SJCRH30 (cell line): ENCODE measurements at regions not wholly inside any gene's neighbourhood (a gene's known extent, or its start where the extent isn't known, plus 50 kb on each side); places are given as distances from the start of the nearest gene placed in this dataset.

ENCODE experiments used
- DNase-seq, 2 experiments: peaks; one replicate each; pipeline ENCODE4 v3.0.0-alpha.2; 2015 to 2020
- H3K27ac ChIP-seq: fragments of 250-450 bp; sonication (Bioruptor Pico); 2 replicates; pipeline ENCODE4 v1.5.1; 2020; ENCODE audit warnings: mild to moderate bottlenecking, moderate library complexity
- H3K27me3 ChIP-seq: fragments of 250-450 bp; sonication (Bioruptor Pico); 2 replicates; pipeline ENCODE4 v1.5.1; 2020; ENCODE audit warnings: mild to moderate bottlenecking, moderate library complexity
- H3K36me3 ChIP-seq: fragments of 250-450 bp; sonication (Bioruptor Pico); 2 replicates; pipeline ENCODE4 v1.5.1; 2020; ENCODE audit warnings: mild to moderate bottlenecking, moderate library complexity
- H3K4me1 ChIP-seq: fragments of 250-450 bp; sonication (Bioruptor Pico); 2 replicates; pipeline ENCODE4 v1.5.1; 2020; ENCODE audit warnings: mild to moderate bottlenecking, moderate library complexity
- H3K4me3 ChIP-seq: fragments of 250-450 bp; sonication (Bioruptor Pico); 2 replicates; pipeline ENCODE4 v1.5.1; 2020; ENCODE audit warnings: mild to moderate bottlenecking, moderate library complexity
- H3K9me3 ChIP-seq: fragments of 250-450 bp; sonication (Bioruptor Pico); replicated peaks from 2 replicates; pipeline ENCODE4 v1.5.1; 2020; ENCODE audit warnings: mild to moderate bottlenecking, moderate library complexity

GRCh38 chr1:226816576-226816975 is 53.8 kb upstream of the PSEN2 start:
- DNase-seq, result no peak
- Histone ChIP-seq H3K27ac (no peak overlapping the region), H3K36me3 (no peaks in the 10 kb centered on the region)

GRCh38 chr1:226814751-226815537 is 55.5 kb upstream of the PSEN2 start:
- Histone ChIP-seq H3K36me3 (no peaks in the 10 kb centered on the region), H3K4me1 (peaks cover 52% of the 10 kb centered on the region), H3K27me3 (no peaks in the 10 kb centered on the region), H3K9me3 (no peaks in the 10 kb centered on the region; the same call in 1 of the 2 replicates), H3K4me3 (no peak overlapping the region), H3K27ac (peak overlapping the region; percentile 68)
- DNase-seq, result peak; percentile 86 to 93

More at GRCh38 chr1:226816576-226816975, 53.8 kb upstream of the PSEN2 start:
- H3K4me3 ChIP-seq, result no peak overlapping the region
- H3K4me1 ChIP-seq, result peaks cover 53% of the 10 kb centered on the region
- no peaks in the 10 kb centered on the region; the same call in 1 of the 2 replicates for H3K9me3 ChIP-seq
- H3K27me3 ChIP-seq, result no peaks in the 10 kb centered on the region

DNA sequence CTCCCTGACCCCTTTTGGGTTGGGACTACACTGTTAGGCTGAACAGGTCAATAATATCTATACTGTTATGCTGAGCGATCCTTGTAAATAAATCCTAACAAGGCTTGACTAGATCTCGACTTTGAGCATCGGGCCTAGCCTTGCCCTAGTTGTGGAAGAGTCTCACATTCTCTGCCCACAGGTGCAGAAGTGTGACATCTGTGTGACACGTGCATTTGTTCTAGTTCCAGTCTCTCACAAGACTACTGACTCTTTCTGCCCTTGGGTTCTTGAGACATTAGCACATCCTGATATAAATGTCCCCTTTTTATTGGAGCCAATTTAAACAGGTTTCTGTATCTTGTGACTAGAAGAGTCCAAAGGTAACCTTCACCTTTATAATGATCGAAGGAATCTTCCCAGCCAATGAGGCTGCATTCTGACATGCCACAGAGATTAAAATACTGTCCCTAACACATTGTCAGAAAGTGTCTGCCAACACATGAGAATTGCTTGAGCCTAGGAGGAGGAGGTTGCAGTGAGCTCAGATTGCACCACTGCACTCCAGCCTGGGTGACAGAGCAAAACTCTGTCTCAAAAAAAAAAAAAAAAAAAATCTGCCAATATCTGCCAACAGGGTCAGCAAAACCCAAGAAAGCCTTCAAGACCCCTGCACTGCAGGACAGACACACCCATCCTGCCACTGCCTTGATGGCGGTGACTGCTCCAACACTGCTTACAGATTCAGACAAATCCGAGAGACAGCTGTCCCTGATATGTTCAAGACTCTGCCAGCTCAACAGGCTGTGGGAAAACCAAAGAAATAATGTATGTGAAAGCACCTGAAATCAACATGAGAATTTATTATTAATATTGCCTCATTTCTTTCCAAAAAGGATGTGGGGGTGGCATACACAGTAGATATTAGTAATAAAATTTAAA is 56.5 kb upstream of the PSEN2 start:
- peak overlapping the region; percentile 68 for H3K27ac ChIP-seq
- no peaks in the 10 kb centered on the region; the same call in 1 of the 2 replicates for H3K9me3 ChIP-seq
- no peaks in the 10 kb centered on the region for H3K36me3 ChIP-seq
- peak; percentile 53 to 73 for DNase-seq
- H3K4me3 ChIP-seq, result no peak overlapping the region
- peaks cover 62% of the 10 kb centered on the region for H3K4me1 ChIP-seq
- H3K27me3 ChIP-seq, result no peaks in the 10 kb centered on the region

DNA sequence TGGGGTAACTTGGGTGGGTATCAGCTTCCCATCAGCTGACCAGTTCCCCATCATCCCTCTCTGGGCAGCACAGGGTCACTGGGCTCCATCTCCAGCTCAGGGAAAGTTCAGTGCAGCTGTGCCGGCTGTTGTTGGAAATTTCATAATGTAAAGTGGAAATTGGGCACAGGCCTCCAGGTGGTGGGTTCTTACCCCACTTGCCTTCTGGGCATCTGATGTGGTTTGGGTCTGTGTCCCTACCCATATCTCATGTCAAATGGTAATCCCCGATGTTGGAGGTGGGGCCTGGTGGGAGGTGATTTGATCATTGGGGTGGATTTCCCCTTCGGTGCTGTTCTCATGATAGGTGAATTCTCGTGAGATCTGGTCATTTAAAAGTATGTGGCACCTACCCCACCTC is 59.7 kb upstream of the PSEN2 start:
- Histone ChIP-seq H3K4me3 (no peak overlapping the region), H3K27me3 (no peaks in the 10 kb centered on the region), H3K27ac (peak overlapping the region; percentile 97), H3K4me1 (peaks cover 76% of the 10 kb centered on the region), H3K36me3 (no peaks in the 10 kb centered on the region), H3K9me3 (no peaks in the 10 kb centered on the region)
- peak; percentile 88 to 92 for DNase-seq

DNA sequence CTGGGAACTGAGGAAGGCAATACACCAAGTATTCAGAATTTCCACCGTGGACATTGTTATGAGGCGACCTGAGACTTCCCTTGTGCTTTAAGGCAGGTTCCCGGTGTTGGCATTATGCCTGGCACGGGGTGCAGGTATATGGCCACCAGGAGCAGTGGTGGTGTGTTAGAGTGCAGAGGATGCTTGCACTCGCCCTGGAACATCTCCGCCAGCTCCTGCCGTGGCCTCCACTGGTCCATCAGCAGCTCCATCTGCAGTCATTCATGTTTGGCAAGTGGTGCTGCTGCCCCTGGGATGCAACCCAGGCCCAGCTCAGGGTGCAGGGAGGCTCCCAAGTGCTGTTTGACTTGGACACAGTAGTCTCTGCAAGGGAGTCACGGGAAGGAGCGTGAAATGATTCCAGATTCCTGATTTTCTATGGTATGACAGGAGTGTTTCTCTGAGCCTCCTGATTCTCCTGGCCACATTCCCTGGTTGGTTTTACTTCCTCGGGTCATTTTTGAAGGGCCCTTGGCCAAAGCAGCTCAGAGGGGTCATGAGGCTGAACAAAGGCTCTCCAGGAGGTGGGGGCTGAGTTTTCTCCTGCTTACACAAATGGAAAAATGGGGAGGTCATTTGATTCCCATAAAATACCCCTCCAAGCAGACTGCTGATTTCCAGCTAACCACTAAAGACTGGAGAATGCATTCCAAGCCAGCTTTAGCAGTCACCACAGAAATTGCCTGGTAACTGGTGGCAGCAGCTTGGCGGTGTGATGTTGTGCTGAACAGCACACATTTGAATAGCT is 60.4 kb upstream of the PSEN2 start:
- H3K9me3 ChIP-seq, result no peaks in the 10 kb centered on the region
- peaks cover 75% of the 10 kb centered on the region for H3K4me1 ChIP-seq
- no peak overlapping the region for H3K4me3 ChIP-seq
- peak; percentile 94 to 98 for DNase-seq
- no peaks in the 10 kb centered on the region for H3K27me3 ChIP-seq
- H3K36me3 ChIP-seq, result no peaks in the 10 kb centered on the region
- peak overlapping the region; percentile 97 for H3K27ac ChIP-seq

GRCh38 chr1:226808501-226808900 is 61.9 kb upstream of the PSEN2 start:
- Histone ChIP-seq H3K27ac (peak overlapping the region; percentile 97), H3K36me3 (no peaks in the 10 kb centered on the region), H3K27me3 (no peaks in the 10 kb centered on the region), H3K9me3 (no peaks in the 10 kb centered on the region), H3K4me1 (peaks cover 69% of the 10 kb centered on the region), H3K4me3 (no peak overlapping the region)
- no peak for DNase-seq

- H3K4me1 ChIP-seq, result peaks cover 59% of the 10 kb centered on the region
- H3K4me3 ChIP-seq, result no peak overlapping the region
- H3K27ac ChIP-seq, result no peak overlapping the region
- DNase-seq, result no peak
- H3K36me3 ChIP-seq, result no peaks in the 10 kb centered on the region
- H3K27me3 ChIP-seq, result no peaks in the 10 kb centered on the region
- no peaks in the 10 kb centered on the region for H3K9me3 ChIP-seq
Observed at GRCh38 chr1:226806988-226807387, 63.4 kb upstream of the PSEN2 start.

GRCh38 chr1:226804907-226805759 is 65.3 kb upstream of the PSEN2 start:
- peak; percentile 60 to 73 for DNase-seq
- Histone ChIP-seq H3K27ac (peak overlapping the region; percentile 1), H3K27me3 (no peaks in the 10 kb centered on the region), H3K36me3 (no peaks in the 10 kb centered on the region), H3K9me3 (no peaks in the 10 kb centered on the region), H3K4me3 (no peak overlapping the region), H3K4me1 (peaks cover 43% of the 10 kb centered on the region)

DNA sequence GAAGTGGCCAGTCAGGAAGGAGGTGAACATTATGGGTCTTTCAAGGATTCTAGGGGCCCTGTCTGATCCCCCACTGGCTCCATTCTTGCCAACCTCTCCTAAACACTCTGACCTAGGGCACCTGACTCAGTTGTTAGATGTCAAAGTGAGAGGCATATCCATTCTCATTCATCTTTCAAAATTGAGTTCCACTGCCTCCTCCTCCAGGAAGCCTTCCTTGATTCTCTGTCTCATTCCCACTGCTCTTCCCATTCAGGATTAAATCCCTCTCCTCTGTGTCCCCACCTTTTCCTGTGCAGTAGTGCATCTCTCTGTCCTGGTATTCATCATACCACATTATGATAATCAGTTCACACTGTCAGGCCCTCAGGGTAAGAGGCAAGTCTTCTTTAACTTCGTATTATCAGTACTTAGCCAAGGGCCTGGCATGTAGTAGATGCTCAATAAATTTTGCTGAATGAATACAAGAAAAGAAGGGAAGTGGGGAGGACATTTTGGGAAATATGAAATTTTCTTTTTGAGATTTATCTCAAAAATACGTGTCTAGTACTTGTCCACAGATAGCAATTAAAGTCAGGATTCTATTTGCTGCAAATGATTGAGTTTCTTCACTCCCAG is 61.8 kb upstream of the ITPKB start:
- H3K27me3 ChIP-seq, result no peaks in the 10 kb centered on the region
- H3K4me3 ChIP-seq, result no peak overlapping the region
- no peaks in the 10 kb centered on the region for H3K36me3 ChIP-seq
- H3K9me3 ChIP-seq, result no peaks in the 10 kb centered on the region
- no peak overlapping the region for H3K27ac ChIP-seq
- peaks cover 17% of the 10 kb centered on the region for H3K4me1 ChIP-seq
- no peak for DNase-seq

DNA sequence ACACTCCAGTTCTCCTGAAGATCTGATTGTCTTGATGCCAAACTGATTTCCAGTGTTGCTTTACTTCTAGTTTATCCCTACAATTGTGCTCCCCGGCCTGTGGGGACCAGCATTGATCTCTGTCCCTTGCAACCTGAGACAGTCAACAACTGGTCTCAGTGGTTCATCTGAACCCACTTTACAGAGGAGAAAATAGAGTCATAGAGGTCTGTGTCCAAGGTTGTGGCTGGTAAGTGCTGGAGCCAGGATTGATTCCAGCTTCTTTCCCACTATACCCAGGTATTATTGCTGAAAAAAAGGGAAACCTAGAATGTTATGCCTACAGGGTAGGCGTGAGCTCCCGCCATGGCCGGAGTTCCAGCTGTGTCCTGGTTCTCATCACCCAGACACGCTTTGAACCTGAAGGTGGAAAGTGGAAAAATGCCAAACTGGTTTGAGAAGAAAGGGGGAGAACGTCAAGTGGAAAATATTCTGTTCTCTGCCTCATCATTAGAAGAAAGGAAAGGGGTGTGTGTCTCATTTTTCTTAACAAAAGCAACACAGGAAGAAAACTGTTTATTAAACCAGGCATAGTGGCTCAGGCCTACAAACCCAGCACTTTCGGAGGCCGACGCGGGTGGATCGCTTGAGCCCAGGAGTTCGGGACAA is 60.7 kb upstream of the ITPKB start:
- no peaks in the 10 kb centered on the region for H3K36me3 ChIP-seq
- no peaks in the 10 kb centered on the region for H3K9me3 ChIP-seq
- peaks cover 9% of the 10 kb centered on the region for H3K4me1 ChIP-seq
- no peak for DNase-seq
- H3K27me3 ChIP-seq, result no peaks in the 10 kb centered on the region
- H3K4me3 ChIP-seq, result no peak overlapping the region
- H3K27ac ChIP-seq, result no peak overlapping the region

DNA sequence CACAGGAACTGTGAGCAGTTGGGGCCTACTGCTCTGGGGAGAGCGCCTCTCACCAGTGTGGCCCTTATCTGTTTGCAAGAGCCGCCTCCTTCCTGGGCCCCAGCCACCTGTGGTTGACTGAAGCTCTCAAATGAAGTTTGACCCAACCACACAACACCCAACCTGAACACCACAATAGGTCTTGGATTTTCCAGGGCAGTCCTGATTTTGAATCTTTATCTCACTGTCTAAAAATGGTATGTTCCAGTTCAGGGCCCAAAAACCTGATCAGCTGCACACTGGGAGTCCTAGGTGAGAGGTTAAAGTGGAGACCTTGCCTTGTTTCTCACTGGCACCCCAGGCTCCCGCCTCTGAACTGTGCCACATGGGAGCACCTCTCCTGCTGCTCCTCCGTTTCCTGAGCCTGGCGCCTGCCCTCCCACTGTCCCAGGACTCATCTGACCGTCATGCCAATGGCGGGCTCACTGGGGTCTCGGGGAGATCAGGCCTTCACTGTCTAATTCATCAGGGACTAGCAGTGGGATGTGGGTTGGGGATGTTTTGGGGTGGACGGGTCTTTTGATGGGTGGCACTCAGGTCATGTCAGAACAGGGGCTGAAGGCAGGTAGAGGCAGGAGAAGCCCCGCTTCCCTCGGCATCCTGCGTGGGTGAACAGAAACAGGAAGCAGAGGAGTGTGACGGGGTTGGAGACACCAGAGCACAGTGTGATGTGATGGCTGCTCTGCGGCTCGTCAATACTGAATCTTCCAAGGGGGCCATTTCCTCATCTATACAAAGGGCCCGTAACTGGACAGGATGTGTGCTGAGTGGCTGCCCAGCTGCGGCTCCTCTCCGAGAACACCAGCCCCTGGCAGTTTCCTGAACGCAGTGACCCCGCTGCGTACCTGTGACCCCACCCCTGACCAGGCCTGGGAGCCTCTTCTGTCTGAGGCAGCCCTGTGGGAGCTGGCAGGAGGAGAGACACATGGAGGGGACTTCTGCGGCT is 59.6 kb upstream of the ITPKB start:
- peaks cover 2% of the 10 kb centered on the region; the same call in 1 of the 2 replicates for H3K4me1 ChIP-seq
- H3K36me3 ChIP-seq, result no peaks in the 10 kb centered on the region
- H3K9me3 ChIP-seq, result 0 out of 2 replicates have a peak, but pooled peaks cover 3% of the 10 kb centered on the region
- no peak overlapping the region for H3K4me3 ChIP-seq
- H3K27ac ChIP-seq, result no peak overlapping the region
- H3K27me3 ChIP-seq, result no peaks in the 10 kb centered on the region
- DNase-seq, result no peak

DNA sequence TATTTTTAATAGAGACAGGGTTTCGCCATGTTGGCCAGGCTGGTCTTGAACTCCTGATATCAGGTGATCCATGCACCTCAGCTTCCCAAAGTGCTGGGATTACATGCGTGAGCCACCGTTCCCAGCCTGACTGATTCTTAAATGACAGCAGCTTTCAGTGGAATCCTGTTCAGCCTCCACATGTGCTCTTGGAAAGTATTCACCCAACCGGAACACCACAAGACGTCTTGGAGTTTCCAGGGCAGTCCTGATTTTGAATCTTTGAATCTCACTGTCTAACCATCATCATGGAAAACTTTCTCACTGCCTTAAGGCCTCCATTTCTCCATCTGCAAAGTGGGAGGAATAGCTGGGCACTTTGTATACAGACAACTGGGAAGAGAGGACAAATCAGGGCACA is 58.1 kb upstream of the ITPKB start:
- peaks cover 6% of the 10 kb centered on the region; the same call in 1 of the 2 replicates for H3K9me3 ChIP-seq

More for the DNA sequence above, 58.1 kb upstream of the ITPKB start:
- H3K4me3 ChIP-seq, result no peak overlapping the region
- no peak for DNase-seq
- no peak overlapping the region for H3K27ac ChIP-seq
- H3K36me3 ChIP-seq, result no peaks in the 10 kb centered on the region
- H3K4me1 ChIP-seq, result peaks cover 2% of the 10 kb centered on the region; the same call in 1 of the 2 replicates
- no peaks in the 10 kb centered on the region for H3K27me3 ChIP-seq
